Fibroblast of lung (primary cell): ENCODE measurements at regions not wholly inside any gene's neighbourhood (a gene's known extent, or its start where the extent isn't known, plus 50 kb on each side); places are given as distances from the start of the nearest gene placed in this dataset.

Source experiments
- EZH2 ChIP-seq: IDR thresholded peaks from 2 replicates; pipeline ENCODE4 v1.5.1; 2012; ENCODE audit warnings: low read length, control low read depth, mild to moderate bottlenecking; ENCODE audit errors: missing control alignments
- TF ChIP-seq, protein P1 (sequence below), 2 donors: IDR thresholded peaks in 1 of 2; conservative IDR thresholded peaks in 1 of 2; 1 replicate in 1 of 2; 2 replicates in 1 of 2; pipeline ENCODE4 v1.5.1; 2011 to 2012; ENCODE audit warnings: low read length in 2 of 2, control low read depth in 1 of 2, inconsistent platforms in 1 of 2, low read depth in 1 of 2, mild to moderate bottlenecking in 1 of 2

DNA sequence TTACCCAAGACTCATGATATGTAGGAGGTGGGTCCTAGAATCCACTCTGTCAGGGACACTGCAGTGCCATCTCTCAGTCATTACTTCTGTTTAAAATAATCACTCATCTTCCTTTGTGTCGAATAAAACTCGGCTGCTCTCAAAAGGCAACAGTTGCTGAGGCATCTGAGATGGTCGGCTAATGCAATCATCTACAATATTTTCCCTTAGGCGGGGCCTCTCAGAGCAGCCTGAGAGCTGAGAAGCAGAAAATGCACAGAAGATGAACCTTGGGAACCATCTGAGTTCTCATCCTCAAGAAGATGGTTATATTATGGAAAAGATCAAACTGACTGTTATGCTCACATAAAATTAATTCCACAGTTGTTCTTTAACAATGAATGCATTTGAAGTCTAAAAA lies 1518.2 kb upstream of the TENM4 start:
- TF ChIP-seq, protein P1, sequence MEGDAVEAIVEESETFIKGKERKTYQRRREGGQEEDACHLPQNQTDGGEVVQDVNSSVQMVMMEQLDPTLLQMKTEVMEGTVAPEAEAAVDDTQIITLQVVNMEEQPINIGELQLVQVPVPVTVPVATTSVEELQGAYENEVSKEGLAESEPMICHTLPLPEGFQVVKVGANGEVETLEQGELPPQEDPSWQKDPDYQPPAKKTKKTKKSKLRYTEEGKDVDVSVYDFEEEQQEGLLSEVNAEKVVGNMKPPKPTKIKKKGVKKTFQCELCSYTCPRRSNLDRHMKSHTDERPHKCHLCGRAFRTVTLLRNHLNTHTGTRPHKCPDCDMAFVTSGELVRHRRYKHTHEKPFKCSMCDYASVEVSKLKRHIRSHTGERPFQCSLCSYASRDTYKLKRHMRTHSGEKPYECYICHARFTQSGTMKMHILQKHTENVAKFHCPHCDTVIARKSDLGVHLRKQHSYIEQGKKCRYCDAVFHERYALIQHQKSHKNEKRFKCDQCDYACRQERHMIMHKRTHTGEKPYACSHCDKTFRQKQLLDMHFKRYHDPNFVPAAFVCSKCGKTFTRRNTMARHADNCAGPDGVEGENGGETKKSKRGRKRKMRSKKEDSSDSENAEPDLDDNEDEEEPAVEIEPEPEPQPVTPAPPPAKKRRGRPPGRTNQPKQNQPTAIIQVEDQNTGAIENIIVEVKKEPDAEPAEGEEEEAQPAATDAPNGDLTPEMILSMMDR (conservative IDR thresholded peaks at IDR 0.05 in 1 of 2, IDR thresholded peaks at IDR 0.05 in 1 of 2; ENCODE audit: low read depth in 1 of 2, low read length in 2 of 2): no peak
- TF ChIP-seq EZH2: no peak
